ENCODE measurements at regions not wholly inside any gene's neighbourhood (a gene's known extent, or its start where the extent isn't known, plus 50 kb on each side); places are given as distances from the start of the nearest gene placed in this dataset.

GRCh38 chr12:77777274-77777673 lies 53.4 kb upstream of the NAV3 start:
- no peak for DNase-seq

GRCh38 chr12:77774761-77775160 lies 55.9 kb upstream of the NAV3 start:
- DNase-seq: no peak

DNA sequence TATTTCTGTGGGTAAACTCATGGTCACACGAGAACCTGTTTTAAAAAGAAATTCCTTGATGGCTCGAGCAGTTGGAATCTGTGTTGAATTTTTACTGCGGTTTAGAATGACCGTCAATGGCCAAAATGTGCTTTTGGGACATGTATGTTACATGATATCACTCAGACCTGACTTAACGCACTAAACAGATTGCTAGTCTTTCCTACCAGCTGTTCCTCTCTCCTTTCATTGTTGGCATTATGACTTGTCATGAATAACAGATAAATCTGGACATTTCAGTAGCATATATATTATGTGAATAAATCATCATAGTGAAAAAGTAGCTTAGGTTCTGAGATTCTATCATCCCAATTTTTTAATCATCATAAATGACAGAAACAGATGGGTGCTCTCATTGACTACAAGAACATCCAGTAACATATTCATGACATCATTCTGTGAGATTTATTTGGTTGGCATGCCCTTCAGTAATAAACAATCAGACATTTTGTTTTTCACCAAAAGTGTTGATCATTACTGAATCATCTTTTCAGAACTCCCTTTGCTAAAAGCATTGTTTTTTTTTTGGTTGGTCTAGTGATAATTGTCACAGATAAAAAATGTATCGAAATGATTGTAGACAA lies 57.9 kb upstream of the NAV3 start:
- DNase-seq: no peak

DNA sequence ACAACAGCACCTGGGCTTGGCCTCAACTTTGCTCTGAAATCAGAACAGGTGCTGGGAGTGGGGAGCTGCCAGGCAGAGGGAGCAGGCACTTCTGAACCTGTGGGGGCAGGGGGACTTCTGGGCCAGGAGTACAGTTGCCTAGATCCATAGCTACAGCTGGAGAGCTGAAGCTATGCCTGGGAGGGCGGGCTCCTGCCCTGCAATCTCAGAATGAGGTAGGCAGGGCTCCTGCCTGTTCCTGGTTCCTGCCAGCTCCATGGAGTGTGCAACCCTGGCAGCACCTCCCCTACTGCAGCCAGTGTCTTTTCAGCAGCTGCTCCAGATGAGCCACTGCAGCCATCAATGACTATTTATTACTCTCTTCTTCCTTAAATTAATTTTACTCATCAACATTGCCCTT lies 62.1 kb upstream of the NAV3 start:
- DNase-seq: no peak

- DNase-seq: no peak
Observed at GRCh38 chr12:77767756-77768343, 62.8 kb upstream of the NAV3 start.

DNA sequence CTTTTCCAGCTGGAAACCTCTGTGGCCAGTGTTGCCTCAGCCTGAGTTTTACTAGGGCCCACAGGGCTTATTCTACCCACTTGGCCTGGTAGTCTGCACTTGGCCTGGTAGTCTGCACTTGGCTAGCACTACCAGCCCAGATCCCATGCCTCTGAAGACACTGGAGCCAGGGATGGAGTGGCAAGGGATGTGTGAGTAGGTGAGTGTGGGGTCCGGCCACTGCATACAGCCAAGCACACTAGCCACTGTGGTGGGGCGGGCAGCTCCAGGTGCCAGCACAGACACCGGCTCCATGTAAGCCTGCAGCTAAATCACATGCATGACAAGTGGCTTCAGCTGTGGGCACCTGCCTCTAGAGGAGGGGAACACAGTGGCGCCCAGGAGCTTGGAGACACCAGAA lies 63.4 kb upstream of the NAV3 start:
- DNase-seq: no peak

- no peak for DNase-seq
Observed at GRCh38 chr12:77766224-77766623, 64.5 kb upstream of the NAV3 start.

- no peak for DNase-seq
Observed at GRCh38 chr12:77761286-77761685, 69.4 kb upstream of the NAV3 start.

DNA sequence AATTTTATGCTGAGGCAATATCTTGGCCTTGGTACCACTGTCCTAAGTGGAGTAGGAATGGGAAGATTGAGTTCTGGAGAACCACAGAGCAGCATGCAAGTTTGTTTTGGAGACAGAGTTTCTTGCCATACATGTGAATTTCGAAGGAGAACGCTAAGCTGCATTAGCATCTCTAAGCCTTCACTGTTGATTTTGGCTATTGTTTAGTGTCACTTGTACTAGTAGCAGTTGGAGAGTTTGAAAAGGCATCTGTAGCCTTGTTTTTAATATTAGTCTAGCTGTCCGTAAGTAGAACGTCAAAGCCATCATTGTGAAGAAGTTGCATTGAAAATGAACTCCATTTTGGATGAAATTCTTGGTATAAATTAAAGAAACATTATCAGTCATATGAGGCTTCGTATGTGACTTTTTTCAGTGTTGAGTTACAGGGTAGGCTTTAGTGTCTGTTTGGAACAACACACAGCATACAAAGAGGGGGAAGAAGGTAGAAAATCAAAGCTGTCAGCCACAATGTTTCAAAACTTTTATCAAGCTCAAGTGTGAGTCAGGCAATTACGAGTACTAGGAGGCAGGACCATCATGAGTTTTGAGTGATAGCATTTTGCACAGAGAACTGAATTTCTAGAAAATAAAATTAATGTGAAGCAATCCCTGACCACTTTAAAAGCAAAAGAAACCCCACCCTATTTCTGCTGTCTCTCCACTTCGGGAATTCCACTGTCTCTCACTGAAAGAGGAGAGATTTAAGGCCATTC lies 70.2 kb upstream of the NAV3 start:
- no peak for DNase-seq

- no peak for DNase-seq
Observed at GRCh38 chr12:77754086-77754485, 76.6 kb upstream of the NAV3 start.

DNA sequence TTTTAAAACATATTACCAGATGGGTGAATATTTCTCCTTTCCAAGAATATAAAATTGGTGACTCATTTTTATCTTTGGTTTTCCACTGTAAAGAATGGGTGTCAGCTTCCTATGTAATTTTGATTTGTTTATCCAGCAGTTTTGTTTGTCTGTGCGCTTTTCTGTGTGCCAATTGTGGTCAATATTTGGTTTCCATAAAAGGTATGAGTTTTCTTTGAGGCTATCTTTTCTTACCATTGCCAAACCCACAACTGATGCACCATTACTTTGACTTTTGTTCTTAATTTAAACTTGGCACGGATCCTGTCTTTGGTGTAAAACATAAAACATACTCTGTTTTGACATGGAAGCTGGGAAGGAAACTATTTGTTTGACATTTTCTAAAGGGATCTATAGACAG lies 78.8 kb upstream of the NAV3 start:
- DNase-seq: no peak

GRCh38 chr12:77746096-77746495 lies 84.6 kb upstream of the NAV3 start:
- no peak for DNase-seq

GRCh38 chr12:77745624-77746023 lies 85.1 kb upstream of the NAV3 start:
- no peak for DNase-seq

- no peak for DNase-seq
Observed at GRCh38 chr12:77742631-77743030, 88.1 kb upstream of the NAV3 start.

GRCh38 chr12:77741974-77742517 lies 88.6 kb upstream of the NAV3 start:
- DNase-seq: no peak

DNA sequence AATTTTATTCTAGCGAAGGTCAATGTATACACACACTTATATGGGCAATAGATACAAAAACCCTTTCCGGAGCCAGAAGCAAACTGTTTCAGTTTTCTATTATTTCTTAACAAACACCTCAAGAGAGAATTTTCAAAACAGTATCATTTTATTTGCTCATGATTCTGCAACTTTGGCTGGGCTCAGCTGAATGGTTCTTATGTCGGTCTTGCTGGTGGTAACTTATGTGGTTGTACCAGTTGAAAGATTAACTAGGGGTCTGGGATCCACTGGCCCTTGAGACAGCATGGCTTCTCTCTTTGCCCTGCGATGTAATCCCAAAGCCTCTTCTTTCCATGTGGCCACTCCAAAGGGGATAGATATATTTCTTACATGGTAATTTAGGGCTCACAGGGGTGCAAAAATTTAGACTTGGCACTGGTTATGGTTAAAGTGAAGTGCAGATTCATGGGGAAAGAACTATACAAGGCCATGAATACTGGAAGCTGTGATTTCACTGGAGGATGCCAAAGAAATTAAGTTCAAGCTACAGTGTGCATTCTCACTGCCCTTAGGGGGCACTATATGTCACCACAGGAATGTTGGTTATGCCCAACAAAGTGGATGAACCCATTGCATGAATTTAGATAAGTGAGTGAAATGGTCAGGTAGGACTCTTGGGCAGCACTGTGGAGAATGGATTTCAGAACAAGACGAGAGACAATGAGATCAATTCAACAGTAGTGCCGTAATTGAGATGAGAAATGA lies 94.3 kb upstream of the NAV3 start:
- DNase-seq: no peak

GRCh38 chr12:77734214-77734883 lies 96.3 kb upstream of the NAV3 start:
- no peak for DNase-seq

GRCh38 chr12:77728018-77728417 lies 102.7 kb upstream of the NAV3 start:
- DNase-seq: no peak

DNA sequence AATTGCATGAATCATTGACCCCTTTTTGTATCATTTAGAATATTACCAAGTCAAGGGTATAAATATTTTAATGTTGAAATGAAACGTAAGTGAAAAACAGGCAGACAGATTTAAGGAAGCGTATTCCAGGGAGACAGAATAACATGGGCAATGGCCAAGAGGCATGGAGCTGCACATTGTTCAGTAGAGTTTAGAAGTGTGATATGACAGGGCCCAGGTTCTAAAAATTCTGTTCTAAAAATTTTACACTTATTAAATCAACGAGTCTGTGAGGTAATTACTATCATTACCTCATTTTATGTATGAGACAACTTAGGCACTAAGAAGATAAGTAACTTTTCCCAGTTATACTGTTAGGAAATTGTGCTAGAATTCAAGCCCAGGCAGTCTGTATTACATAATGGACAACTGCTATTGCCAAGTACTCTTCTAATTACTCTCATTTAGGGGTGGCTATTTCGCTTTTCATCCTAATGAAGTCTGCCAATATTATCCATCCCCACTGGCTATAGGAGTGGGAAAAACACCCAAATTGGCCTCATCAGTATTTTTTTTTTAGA lies 103.2 kb upstream of the NAV3 start:
- DNase-seq: no peak

DNA sequence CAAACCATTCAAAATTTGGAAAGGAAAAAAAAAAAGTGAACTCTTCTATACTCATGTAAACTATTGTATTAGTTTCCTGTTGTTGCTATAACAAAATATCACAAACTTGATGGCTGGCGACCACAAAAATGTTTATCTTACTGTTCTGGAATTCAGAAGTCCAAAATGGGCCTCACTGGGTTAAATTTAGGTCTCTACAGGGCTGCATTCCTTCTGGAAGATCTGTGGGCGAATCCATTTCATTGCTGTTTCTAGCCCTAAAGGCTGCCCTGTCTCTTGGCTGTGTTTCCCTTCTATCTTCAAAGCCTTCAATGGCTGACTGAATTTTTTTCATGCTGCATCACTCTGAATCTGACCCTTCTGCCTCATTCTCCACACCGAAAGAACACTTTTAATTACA lies 105.1 kb upstream of the NAV3 start:
- no peak for DNase-seq

DNA sequence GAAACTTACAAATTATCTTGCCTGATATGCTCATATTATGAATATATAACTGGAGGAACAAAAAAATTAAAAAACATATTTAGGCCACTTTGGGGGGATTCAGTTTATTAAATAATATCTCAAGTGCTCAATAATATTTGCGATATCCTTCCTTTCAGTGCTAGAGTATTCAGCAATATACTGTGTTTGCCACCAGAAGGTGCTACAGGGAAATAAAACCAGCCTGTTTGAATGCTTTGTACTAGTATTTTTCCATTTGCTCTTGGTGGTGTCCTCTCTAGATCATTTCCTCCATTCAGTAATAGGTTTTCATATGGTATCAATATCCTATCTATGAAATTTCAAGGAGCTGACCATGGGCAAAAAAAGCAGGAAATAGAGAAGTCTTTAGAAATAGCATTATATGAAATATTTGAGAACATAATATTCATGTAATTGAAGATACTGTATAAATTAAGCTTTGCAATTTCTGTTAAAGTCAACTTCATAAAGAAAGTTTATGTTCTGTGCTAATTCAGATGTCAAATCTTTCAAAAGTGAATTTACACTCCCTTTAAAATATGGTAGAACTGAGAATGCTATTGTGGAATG lies 106.2 kb upstream of the NAV3 start:
- DNase-seq: no peak

DNA sequence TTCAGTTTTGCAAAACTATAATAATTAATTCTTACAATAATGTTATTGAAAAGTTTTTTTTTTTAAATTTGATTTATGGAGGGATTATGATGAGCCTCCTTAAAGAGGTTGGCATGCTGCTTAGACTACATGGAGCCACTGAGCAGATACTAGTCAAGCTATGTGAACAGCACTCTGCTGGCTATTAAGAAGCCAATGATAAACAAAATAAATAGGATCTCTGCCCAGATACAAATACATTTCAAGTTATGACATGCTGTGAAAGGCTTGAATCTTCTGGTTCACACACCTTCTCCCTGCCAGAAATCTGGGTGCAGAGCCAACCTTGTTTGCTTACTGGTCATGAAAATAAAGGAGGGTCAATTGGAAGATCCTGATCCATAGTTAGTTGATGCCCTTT lies 107.4 kb upstream of the NAV3 start:
- no peak for DNase-seq

Measured in T1000 (cell line).